SU-DHL-6 (cell line): ENCODE measurements at regions not wholly inside any gene's neighbourhood (a gene's known extent, or its start where the extent isn't known, plus 50 kb on each side); places are given as distances from the start of the nearest gene placed in this dataset.

Experiments
- CTCF ChIP-seq: fragments of 200-600 bp; sonication (generic); IDR thresholded peaks from one replicate; pipeline ENCODE4 v1.5.1; 2017; ENCODE audit warnings: antibody characterized with exemption, mild to moderate bottlenecking, low read length, moderate library complexity; ENCODE audit not compliant: insufficient read depth, poor library complexity, severe bottlenecking
- EZH2phosphoT487 ChIP-seq: fragments of 200-600 bp; sonication (generic), shearing (Covaris generic); conservative IDR thresholded peaks from 2 replicates; pipeline ENCODE4 v1.6.1; 2018; ENCODE audit warnings: mild to moderate bottlenecking, antibody characterized with exemption, low read length, moderate library complexity, mixed read lengths

- TF ChIP-seq CTCF (no peak), EZH2phosphoT487 (no peak)
Measured at GRCh38 chr15:96851613-96852012, 521.1 kb downstream of the NR2F2 start.
